Keratinocyte (primary cell): ENCODE measurements at regions not wholly inside any gene's neighbourhood (a gene's known extent, or its start where the extent isn't known, plus 50 kb on each side); places are given as distances from the start of the nearest gene placed in this dataset.

ENCODE experiments used
- CTCF ChIP-seq, 3 experiments: IDR thresholded peaks in 1 of 3; conservative IDR thresholded peaks in 1 of 3; optimal IDR thresholded peaks in 1 of 3; 2 replicates in 2 of 3; 3 replicates in 1 of 3; pipeline versions ENCODE3 to v1.5.1; 2011; ENCODE audit warnings: low read length in 3 of 3, mild to moderate bottlenecking in 3 of 3, moderate library complexity in 2 of 3, control low read depth in 1 of 3, inconsistent platforms in 1 of 3; ENCODE audit not compliant: insufficient read depth in 2 of 3; ENCODE audit errors: extremely low read depth in 1 of 3
- EZH2 ChIP-seq: IDR thresholded peaks from one replicate; pipeline ENCODE4 v1.6.1; 2012; ENCODE audit warnings: inconsistent platforms, mild to moderate bottlenecking, low read length, moderate library complexity

GRCh38 chr1:5504364-5504740 lies 487.9 kb downstream of the NPHP4 start:
- no peak for TF ChIP-seq CTCF (optimal IDR thresholded peaks at IDR 0.05 in 1 of 3, IDR thresholded peaks at IDR 0.05 in 1 of 3, conservative IDR thresholded peaks at IDR 0.05 in 1 of 3; ENCODE audit: extremely low read depth in 1 of 3, insufficient read depth in 2 of 3, low read length in 3 of 3)
- TF ChIP-seq EZH2, result no peak
